Activated CD8-positive, alpha-beta memory T cell treated with anti-CD3 and anti-CD28 coated beads, Interleukin-2, amount 50 U/mL, for 24 hours (primary cell): ENCODE measurements at regions not wholly inside any gene's neighbourhood (a gene's known extent, or its start where the extent isn't known, plus 50 kb on each side); places are given as distances from the start of the nearest gene placed in this dataset.

Source experiments
- DNase-seq: peaks from one replicate; pipeline ENCODE4 v3.0.0-alpha.2; 2020; ENCODE audit errors: extremely low read depth

- DNase-seq = no peak
Measured at GRCh38 chr5:155068616-155069100, 55.1 kb downstream of the KIF4B start.

GRCh38 chr5:155069961-155070360 is 56.4 kb downstream of the KIF4B start:
- DNase-seq = no peak

GRCh38 chr5:155070781-155071180 is 57.2 kb downstream of the KIF4B start:
- DNase-seq = no peak

GRCh38 chr5:155076379-155076778 is 62.8 kb downstream of the KIF4B start:
- no peak for DNase-seq

GRCh38 chr5:155079698-155080097 is 66.1 kb downstream of the KIF4B start:
- no peak for DNase-seq

- DNase-seq = no peak
Measured at GRCh38 chr5:155080721-155081120, 67.2 kb downstream of the KIF4B start.

- no peak for DNase-seq
Measured at GRCh38 chr5:155081618-155082017, 68.1 kb downstream of the KIF4B start.

GRCh38 chr5:155082401-155082800 is 68.8 kb downstream of the KIF4B start:
- DNase-seq = no peak

GRCh38 chr5:155085282-155085989 is 71.9 kb downstream of the KIF4B start:
- DNase-seq = no peak

GRCh38 chr5:155087036-155087435 is 73.5 kb downstream of the KIF4B start:
- DNase-seq = no peak

GRCh38 chr5:155088811-155089210 is 75.3 kb downstream of the KIF4B start:
- no peak for DNase-seq

GRCh38 chr5:155089643-155090042 is 76.1 kb downstream of the KIF4B start:
- no peak for DNase-seq

- no peak for DNase-seq
Measured at GRCh38 chr5:155091063-155091648, 77.6 kb downstream of the KIF4B start.

GRCh38 chr5:155091768-155092717 is 78.5 kb downstream of the KIF4B start:
- DNase-seq = no peak

- DNase-seq = no peak
Measured at GRCh38 chr5:155094455-155094854, 80.9 kb downstream of the KIF4B start.

GRCh38 chr5:155097995-155098394 is 84.4 kb downstream of the KIF4B start:
- no peak for DNase-seq

- DNase-seq = no peak
Measured at GRCh38 chr5:155098433-155098832, 84.9 kb downstream of the KIF4B start.

GRCh38 chr5:155101697-155102096 is 88.1 kb downstream of the KIF4B start:
- DNase-seq = no peak

- DNase-seq = no peak
Measured at GRCh38 chr5:155103146-155103545, 89.6 kb downstream of the KIF4B start.

- DNase-seq = no peak
Measured at GRCh38 chr5:155104441-155104840, 90.9 kb downstream of the KIF4B start.

GRCh38 chr5:155106221-155106620 is 92.7 kb downstream of the KIF4B start:
- DNase-seq = no peak

- DNase-seq = no peak
Measured at GRCh38 chr5:155113888-155114287, 100.3 kb downstream of the KIF4B start.
